Peyer's patch (tissue), 4 donors: ENCODE measurements at regions not wholly inside any gene's neighbourhood (a gene's known extent, or its start where the extent isn't known, plus 50 kb on each side); places are given as distances from the start of the nearest gene placed in this dataset.

Source experiments
- DNase-seq, 3 donors: peaks; one replicate each; pipeline ENCODE4 v3.0.0-alpha.2; 2017 to 2019
- H3K27ac ChIP-seq, 4 donors: fragments of 200-600 bp; sonication (generic); one replicate each; pipeline ENCODE4 v1.5.1; 2016 to 2019
- H3K27me3 ChIP-seq, 2 donors: fragments of 200-600 bp; sonication (generic); one replicate each; pipeline ENCODE4 v1.5.1; 2019
- H3K36me3 ChIP-seq, 3 donors: fragments of 200-600 bp; sonication (generic); one replicate each; pipeline ENCODE4 v1.5.1; 2016 to 2019
- H3K4me1 ChIP-seq, 4 donors: fragments of 200-600 bp; sonication (generic); one replicate each; pipeline ENCODE4 v1.5.1; 2016 to 2019
- H3K4me3 ChIP-seq, 4 donors: fragments of 200-600 bp; sonication (generic); 1 replicate in 3 of 4; 2 replicates in 1 of 4; pipeline ENCODE4 v1.5.1; 2016 to 2019; ENCODE audit warnings: mild to moderate bottlenecking in 1 of 4
- H3K9me3 ChIP-seq, 4 donors: fragments of 200-600 bp; sonication (generic); one replicate each; pipeline ENCODE4 v1.5.1; 2016 to 2019; ENCODE audit warnings: mild to moderate bottlenecking in 1 of 4
- CTCF ChIP-seq, 6 experiments: fragments of 450-650 bp in 4 of 6; fragments of 200-600 bp in 2 of 6; sonication (generic) in 1 of 6; IDR thresholded peaks; one replicate each; pipeline ENCODE4 v1.5.1; 2017 to 2019; ENCODE audit warnings: antibody characterized with exemption in 6 of 6, mild to moderate bottlenecking in 3 of 6, moderate library complexity in 1 of 6
- POLR2A ChIP-seq, 2 donors: fragments of 450-650 bp; IDR thresholded peaks; one replicate each; pipeline ENCODE4 v1.5.1; 2017; ENCODE audit warnings: antibody characterized with exemption in 2 of 2, mild to moderate bottlenecking in 2 of 2, moderate library complexity in 2 of 2

GRCh38 chr10:28812384-28813372, 135.4 kb downstream of the BAMBI start:
- no peak overlapping the region for H3K27ac ChIP-seq
- H3K9me3 ChIP-seq: no peaks in the 10 kb centered on the region
- no peaks in the 10 kb centered on the region for H3K4me1 ChIP-seq
- H3K4me3 ChIP-seq: no peak overlapping the region
- no peak for DNase-seq
- H3K27me3 ChIP-seq: no peaks in the 10 kb centered on the region
- H3K36me3 ChIP-seq: no peaks in the 10 kb centered on the region
- TF ChIP-seq CTCF (IDR thresholded peaks at IDR 0.05) (no peak), POLR2A (IDR thresholded peaks at IDR 0.05) (no peak)

- TF ChIP-seq POLR2A (IDR thresholded peaks at IDR 0.05): no peak
- TF ChIP-seq CTCF (IDR thresholded peaks at IDR 0.05): no peak
- H3K27me3 ChIP-seq: no peaks in the 10 kb centered on the region
- H3K4me3 ChIP-seq: no peak overlapping the region
- H3K9me3 ChIP-seq: no peaks in the 10 kb centered on the region
- DNase-seq: no peak
- H3K27ac ChIP-seq: no peak overlapping the region
- H3K4me1 ChIP-seq: no peaks in the 10 kb centered on the region
- H3K36me3 ChIP-seq: no peaks in the 10 kb centered on the region
These were observed 138.4 kb downstream of the BAMBI start for GRCh38 chr10:28815681-28816080.

GRCh38 chr10:28822719-28823464, 145.6 kb downstream of the BAMBI start:
- Histone ChIP-seq H3K4me3 (no peak overlapping the region), H3K27me3 (no peaks in the 10 kb centered on the region), H3K9me3 (no peaks in the 10 kb centered on the region), H3K4me1 (no peaks in the 10 kb centered on the region), H3K36me3 (no peaks in the 10 kb centered on the region), H3K27ac (no peak overlapping the region)
- TF ChIP-seq CTCF (IDR thresholded peaks at IDR 0.05): no peak
- no peak for TF ChIP-seq POLR2A (IDR thresholded peaks at IDR 0.05)
- no peak for DNase-seq

- no peak overlapping the region for H3K4me3 ChIP-seq
- no peak for DNase-seq
- H3K27ac ChIP-seq: no peak overlapping the region
- TF ChIP-seq POLR2A (IDR thresholded peaks at IDR 0.05) (no peak), CTCF (IDR thresholded peaks at IDR 0.05) (no peak)
- no peaks in the 10 kb centered on the region for H3K4me1 ChIP-seq
- no peaks in the 10 kb centered on the region for H3K27me3 ChIP-seq
- H3K36me3 ChIP-seq: no peaks in the 10 kb centered on the region
- H3K9me3 ChIP-seq: no peaks in the 10 kb centered on the region
These were observed 146.3 kb downstream of the BAMBI start for GRCh38 chr10:28823501-28824075.

DNA sequence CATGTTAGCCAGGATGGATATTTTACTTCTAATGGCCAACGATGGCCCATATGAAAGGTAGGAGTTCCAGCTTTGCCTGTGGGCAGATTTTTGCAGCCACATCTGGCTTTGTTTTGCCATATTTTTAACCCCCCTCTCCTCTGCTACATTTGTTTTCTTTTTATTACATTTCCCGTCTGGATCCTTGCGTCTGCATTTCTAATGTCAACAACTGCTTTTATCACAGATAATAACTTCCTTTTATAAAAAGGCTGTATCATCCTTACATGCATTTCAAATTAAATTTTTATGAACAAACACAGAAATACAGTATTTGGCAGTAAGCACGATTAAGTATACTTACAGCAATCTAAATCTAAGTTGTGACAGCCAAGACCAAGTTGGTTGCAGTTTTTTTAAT, 156.0 kb downstream of the BAMBI start:
- TF ChIP-seq POLR2A (IDR thresholded peaks at IDR 0.05) (no peak), CTCF (IDR thresholded peaks at IDR 0.05) (no peak)
- Histone ChIP-seq H3K27me3 (no peaks in the 10 kb centered on the region), H3K27ac (no peak overlapping the region), H3K4me3 (no peak overlapping the region), H3K9me3 (no peaks in the 10 kb centered on the region), H3K4me1 (no peaks in the 10 kb centered on the region), H3K36me3 (no peaks in the 10 kb centered on the region)
- no peak for DNase-seq
